ENCODE measurements at regions not wholly inside any gene's neighbourhood (a gene's known extent, or its start where the extent isn't known, plus 50 kb on each side); places are given as distances from the start of the nearest gene placed in this dataset.

DNA sequence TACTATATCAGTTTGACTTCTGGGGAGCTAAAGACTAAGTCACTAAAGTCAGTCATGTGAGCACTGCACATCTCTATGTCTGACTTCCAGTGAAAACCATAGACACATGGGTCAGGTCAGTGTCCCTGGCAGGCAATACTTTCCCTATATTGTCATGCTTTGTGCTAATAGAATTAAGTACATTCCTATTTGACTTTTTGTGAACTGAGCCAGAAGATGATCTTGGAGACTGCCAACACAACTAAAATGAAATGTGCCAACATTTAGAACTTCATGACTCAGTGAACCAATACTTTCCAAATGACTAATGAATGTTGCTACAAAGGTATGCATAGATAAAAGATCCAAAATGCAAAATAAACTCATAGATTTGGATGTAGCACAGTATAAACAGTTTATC, 820.8 kb upstream of the FAM98A start (continued):
- no peak for TF ChIP-seq USF2 (IDR thresholded peaks at IDR 0.05; ENCODE audit: borderline replicate concordance, low read depth, low read length)
- TF ChIP-seq MXI1 (IDR thresholded peaks at IDR 0.05; ENCODE audit: low read depth, low read length): no peak
- TF ChIP-seq POLR2AphosphoS5 (IDR thresholded peaks at IDR 0.05; ENCODE audit: low read depth, low read length): no peak
- no peak for TF ChIP-seq NFIC (IDR thresholded peaks at IDR 0.05; ENCODE audit: borderline replicate concordance)
- no peak for TF ChIP-seq GABPA (IDR thresholded peaks at IDR 0.05; ENCODE audit: low read depth)

DNA sequence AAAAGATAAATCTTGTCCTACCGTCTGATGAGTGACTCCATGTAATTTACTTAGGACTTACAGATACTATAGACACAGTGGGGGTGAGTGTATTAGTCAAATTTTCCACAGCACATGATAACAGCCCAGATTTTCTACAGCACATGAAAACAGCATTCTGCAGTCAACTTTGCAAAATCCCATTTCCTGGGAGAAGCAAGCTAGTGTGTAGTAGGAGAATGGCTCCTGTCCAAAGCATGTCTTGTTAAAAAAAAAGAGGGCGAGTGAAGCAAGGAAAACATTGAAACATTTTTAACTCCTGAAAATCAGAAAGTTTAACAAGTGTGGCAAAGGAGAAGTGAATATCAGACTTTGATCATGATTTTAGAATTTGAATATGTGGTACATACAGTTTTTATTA, 817.8 kb upstream of the FAM98A start:
- POLR2A ChIA-PET: no interaction called here
- Histone ChIP-seq H2AFZ (ENCODE audit: low read depth) (no peak overlapping the region), H3K79me2 (ENCODE audit: insufficient read depth) (no peaks in the 10 kb centered on the region), H3K4me3 (ENCODE audit: low read depth in 2 of 2, low read length in 1 of 2) (no peak overlapping the region), H3K4me2 (no peak overlapping the region), H3K4me1 (ENCODE audit: control insufficient read depth in 1 of 2, insufficient read depth in 2 of 2, low read depth in 1 of 2, low read length in 1 of 2) (no peaks in the 10 kb centered on the region), H3K9ac (no peak overlapping the region), H3K36me3 (replicated peaks in 1 of 2; ENCODE audit: control insufficient read depth in 1 of 2, insufficient read depth in 2 of 2, low read length in 1 of 2) (no peaks in the 10 kb centered on the region), H4K20me1 (ENCODE audit: insufficient read depth) (no peaks in the 10 kb centered on the region), H3K27ac (ENCODE audit: low read depth in 2 of 2, low read length in 1 of 2) (no peak overlapping the region), H3K27me3 (ENCODE audit: insufficient read depth) (no peaks in the 10 kb centered on the region), H3K9me2 (no peaks in the 10 kb centered on the region), H3K9me3 (peaks cover 13% of the 10 kb centered on the region; the same call in 1 of the 2 replicates), H3F3A (replicated peaks; ENCODE audit: insufficient read depth) (no peaks in the 10 kb centered on the region)
- no peak for DNase-seq
- 6% methylated on average over 2 of the region's 2 CpGs for WGBS (ENCODE audit: low lambda C conversion rate)
- CTCF ChIA-PET: no interaction called here
- TF ChIP-seq ZBTB33 (IDR thresholded peaks at IDR 0.05; ENCODE audit: borderline replicate concordance, low read depth) (no peak), RFX5 (IDR thresholded peaks at IDR 0.05; ENCODE audit: low read length) (no peak), TCF12 (IDR thresholded peaks at IDR 0.05) (no peak), NFIC (IDR thresholded peaks at IDR 0.05; ENCODE audit: borderline replicate concordance) (no peak), GATA2 (CRISPR knock-in tag; IDR thresholded peaks at IDR 0.05) (no peak), SMC3 (IDR thresholded peaks at IDR 0.05; ENCODE audit: low read depth, low read length) (no peak)
- TF ChIP-seq, protein P1, sequence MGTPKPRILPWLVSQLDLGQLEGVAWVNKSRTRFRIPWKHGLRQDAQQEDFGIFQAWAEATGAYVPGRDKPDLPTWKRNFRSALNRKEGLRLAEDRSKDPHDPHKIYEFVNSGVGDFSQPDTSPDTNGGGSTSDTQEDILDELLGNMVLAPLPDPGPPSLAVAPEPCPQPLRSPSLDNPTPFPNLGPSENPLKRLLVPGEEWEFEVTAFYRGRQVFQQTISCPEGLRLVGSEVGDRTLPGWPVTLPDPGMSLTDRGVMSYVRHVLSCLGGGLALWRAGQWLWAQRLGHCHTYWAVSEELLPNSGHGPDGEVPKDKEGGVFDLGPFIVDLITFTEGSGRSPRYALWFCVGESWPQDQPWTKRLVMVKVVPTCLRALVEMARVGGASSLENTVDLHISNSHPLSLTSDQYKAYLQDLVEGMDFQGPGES (IDR thresholded peaks at IDR 0.05; ENCODE audit: low read depth, low read length): no peak

- no peak overlapping the region for H3K27ac ChIP-seq (ENCODE audit: low read depth in 2 of 2, low read length in 1 of 2)
- no peak for DNase-seq
- no peaks in the 10 kb centered on the region for H3K79me2 ChIP-seq (ENCODE audit: insufficient read depth)
- TF ChIP-seq RXRA (IDR thresholded peaks at IDR 0.05; ENCODE audit: borderline replicate concordance, low read depth) (no peak), FOXM1 (IDR thresholded peaks at IDR 0.05; ENCODE audit: low read depth) (no peak), TCF12 (IDR thresholded peaks at IDR 0.05) (no peak), FOXJ3 (CRISPR knock-in tag; IDR thresholded peaks at IDR 0.05) (no peak), RAD21 (IDR thresholded peaks at IDR 0.05; ENCODE audit: low read length) (no peak)
- TF ChIP-seq, protein P2, sequence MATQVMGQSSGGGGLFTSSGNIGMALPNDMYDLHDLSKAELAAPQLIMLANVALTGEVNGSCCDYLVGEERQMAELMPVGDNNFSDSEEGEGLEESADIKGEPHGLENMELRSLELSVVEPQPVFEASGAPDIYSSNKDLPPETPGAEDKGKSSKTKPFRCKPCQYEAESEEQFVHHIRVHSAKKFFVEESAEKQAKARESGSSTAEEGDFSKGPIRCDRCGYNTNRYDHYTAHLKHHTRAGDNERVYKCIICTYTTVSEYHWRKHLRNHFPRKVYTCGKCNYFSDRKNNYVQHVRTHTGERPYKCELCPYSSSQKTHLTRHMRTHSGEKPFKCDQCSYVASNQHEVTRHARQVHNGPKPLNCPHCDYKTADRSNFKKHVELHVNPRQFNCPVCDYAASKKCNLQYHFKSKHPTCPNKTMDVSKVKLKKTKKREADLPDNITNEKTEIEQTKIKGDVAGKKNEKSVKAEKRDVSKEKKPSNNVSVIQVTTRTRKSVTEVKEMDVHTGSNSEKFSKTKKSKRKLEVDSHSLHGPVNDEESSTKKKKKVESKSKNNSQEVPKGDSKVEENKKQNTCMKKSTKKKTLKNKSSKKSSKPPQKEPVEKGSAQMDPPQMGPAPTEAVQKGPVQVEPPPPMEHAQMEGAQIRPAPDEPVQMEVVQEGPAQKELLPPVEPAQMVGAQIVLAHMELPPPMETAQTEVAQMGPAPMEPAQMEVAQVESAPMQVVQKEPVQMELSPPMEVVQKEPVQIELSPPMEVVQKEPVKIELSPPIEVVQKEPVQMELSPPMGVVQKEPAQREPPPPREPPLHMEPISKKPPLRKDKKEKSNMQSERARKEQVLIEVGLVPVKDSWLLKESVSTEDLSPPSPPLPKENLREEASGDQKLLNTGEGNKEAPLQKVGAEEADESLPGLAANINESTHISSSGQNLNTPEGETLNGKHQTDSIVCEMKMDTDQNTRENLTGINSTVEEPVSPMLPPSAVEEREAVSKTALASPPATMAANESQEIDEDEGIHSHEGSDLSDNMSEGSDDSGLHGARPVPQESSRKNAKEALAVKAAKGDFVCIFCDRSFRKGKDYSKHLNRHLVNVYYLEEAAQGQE (IDR thresholded peaks at IDR 0.05; ENCODE audit: low read depth, low read length): no peak
- no peak overlapping the region for H3K9ac ChIP-seq
- ChIA-PET POLR2A (no interaction called here), CTCF (no interaction called here)
- H3K9me3 ChIP-seq: 0 out of 2 replicates have a peak, but pooled peaks cover 15% of the 10 kb centered on the region
- H3K4me2 ChIP-seq: no peak overlapping the region
- no peaks in the 10 kb centered on the region for H3K4me1 ChIP-seq (ENCODE audit: control insufficient read depth in 1 of 2, insufficient read depth in 2 of 2, low read depth in 1 of 2, low read length in 1 of 2)
- H2AFZ ChIP-seq (ENCODE audit: low read depth): no peak overlapping the region
- H3K36me3 ChIP-seq (replicated peaks in 1 of 2; ENCODE audit: control insufficient read depth in 1 of 2, insufficient read depth in 2 of 2, low read length in 1 of 2): no peaks in the 10 kb centered on the region
- no peaks in the 10 kb centered on the region for H4K20me1 ChIP-seq (ENCODE audit: insufficient read depth)
- H3K27me3 ChIP-seq (ENCODE audit: insufficient read depth): no peaks in the 10 kb centered on the region
- no peak overlapping the region for H3K4me3 ChIP-seq (ENCODE audit: low read depth in 2 of 2, low read length in 1 of 2)
- 5% methylated on average over 4 of the region's 4 CpGs for whole genome bisulfite sequencing (ENCODE audit: low lambda C conversion rate)
- no peaks in the 10 kb centered on the region for H3F3A ChIP-seq (replicated peaks; ENCODE audit: insufficient read depth)
- H3K9me2 ChIP-seq: no peaks in the 10 kb centered on the region
Measured at GRCh38 chr2:34414856-34415255, 815.8 kb upstream of the FAM98A start.

Measured in SK-N-SH (cell line).